SU-DHL-6 (cell line): ENCODE measurements at regions not wholly inside any gene's neighbourhood (a gene's known extent, or its start where the extent isn't known, plus 50 kb on each side); places are given as distances from the start of the nearest gene placed in this dataset.

ENCODE experiments used
- CTCF ChIP-seq: fragments of 200-600 bp; sonication (generic); IDR thresholded peaks from one replicate; pipeline ENCODE4 v1.5.1; 2017; ENCODE audit warnings: antibody characterized with exemption, mild to moderate bottlenecking, low read length, moderate library complexity; ENCODE audit not compliant: insufficient read depth, poor library complexity, severe bottlenecking
- EZH2phosphoT487 ChIP-seq: fragments of 200-600 bp; sonication (generic), shearing (Covaris generic); conservative IDR thresholded peaks from 2 replicates; pipeline ENCODE4 v1.6.1; 2018; ENCODE audit warnings: mild to moderate bottlenecking, antibody characterized with exemption, low read length, moderate library complexity, mixed read lengths

GRCh38 chr16:52114379-52114778 is 432.6 kb downstream of the TOX3 start:
- TF ChIP-seq CTCF, result no peak
- no peak for TF ChIP-seq EZH2phosphoT487
